ENCODE measurements at regions not wholly inside any gene's neighbourhood (a gene's known extent, or its start where the extent isn't known, plus 50 kb on each side); places are given as distances from the start of the nearest gene placed in this dataset.

DNA sequence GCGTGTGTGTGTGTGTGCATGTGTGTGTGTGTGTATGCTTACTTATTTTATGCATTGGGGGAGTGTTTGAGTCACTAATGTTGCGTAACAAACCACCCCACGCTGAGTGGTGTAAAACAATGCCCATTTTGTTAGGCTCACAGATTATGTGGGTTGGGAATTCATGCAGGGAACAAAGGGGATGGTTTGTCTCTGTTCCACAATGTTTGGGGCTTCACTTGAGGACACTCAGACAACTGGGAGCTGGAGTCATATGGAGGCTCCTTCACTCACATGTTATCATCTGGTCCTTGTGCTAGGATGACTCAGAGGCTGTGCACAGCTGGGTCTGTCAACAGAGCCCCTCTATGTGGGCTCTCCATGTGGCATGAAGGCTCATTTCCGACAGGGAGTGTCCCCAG is 51.3 kb upstream of the LARGE1 start:
- H3K27me3 ChIP-seq, result no peaks in the 10 kb centered on the region
- 40 to 54% methylated on average over 4 of the region's 4 CpGs for WGBS, 2 donors
- no peak overlapping the region for H3K4me3 ChIP-seq
- no peak overlapping the region for H3K27ac ChIP-seq
- no peaks in the 10 kb centered on the region for H3K36me3 ChIP-seq (replicated peaks in 1 of 2; ENCODE audit: insufficient read depth in 1 of 2, low read depth in 2 of 2)
- TF ChIP-seq POLR2A (IDR thresholded peaks at IDR 0.05), result no peak
- TF ChIP-seq, protein P1, sequence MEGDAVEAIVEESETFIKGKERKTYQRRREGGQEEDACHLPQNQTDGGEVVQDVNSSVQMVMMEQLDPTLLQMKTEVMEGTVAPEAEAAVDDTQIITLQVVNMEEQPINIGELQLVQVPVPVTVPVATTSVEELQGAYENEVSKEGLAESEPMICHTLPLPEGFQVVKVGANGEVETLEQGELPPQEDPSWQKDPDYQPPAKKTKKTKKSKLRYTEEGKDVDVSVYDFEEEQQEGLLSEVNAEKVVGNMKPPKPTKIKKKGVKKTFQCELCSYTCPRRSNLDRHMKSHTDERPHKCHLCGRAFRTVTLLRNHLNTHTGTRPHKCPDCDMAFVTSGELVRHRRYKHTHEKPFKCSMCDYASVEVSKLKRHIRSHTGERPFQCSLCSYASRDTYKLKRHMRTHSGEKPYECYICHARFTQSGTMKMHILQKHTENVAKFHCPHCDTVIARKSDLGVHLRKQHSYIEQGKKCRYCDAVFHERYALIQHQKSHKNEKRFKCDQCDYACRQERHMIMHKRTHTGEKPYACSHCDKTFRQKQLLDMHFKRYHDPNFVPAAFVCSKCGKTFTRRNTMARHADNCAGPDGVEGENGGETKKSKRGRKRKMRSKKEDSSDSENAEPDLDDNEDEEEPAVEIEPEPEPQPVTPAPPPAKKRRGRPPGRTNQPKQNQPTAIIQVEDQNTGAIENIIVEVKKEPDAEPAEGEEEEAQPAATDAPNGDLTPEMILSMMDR (IDR thresholded peaks at IDR 0.05), result no peak
- DNase-seq (peak in 1 of 4 donors; percentile 5), ATAC-seq (peak; percentile 24)
- intact Hi-C loops (cut with DNase I), result no loop called here
- no peaks in the 10 kb centered on the region for H3K4me1 ChIP-seq
- H3K9me3 ChIP-seq, result no peaks in the 10 kb centered on the region

DNA sequence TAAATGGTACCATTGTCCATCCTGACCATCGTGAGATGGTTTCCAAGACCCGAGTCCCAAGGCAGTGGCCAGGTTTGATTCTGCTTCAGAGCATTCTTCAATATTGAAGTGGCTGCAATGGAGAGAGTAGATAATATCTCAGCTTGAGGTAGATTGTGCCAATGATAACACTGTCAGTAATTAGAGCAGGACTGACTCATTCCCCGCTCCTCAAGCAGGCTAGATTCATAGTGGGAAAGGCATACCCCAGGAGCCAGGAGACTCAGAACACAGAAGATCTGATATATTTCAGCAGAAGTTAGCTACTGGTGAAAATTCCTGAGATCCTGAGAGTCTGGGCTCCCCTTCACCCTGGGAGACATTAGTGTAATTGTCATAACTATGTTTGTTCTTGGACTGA is 55.6 kb upstream of the LARGE1 start:
- Histone ChIP-seq H3K4me1 (no peaks in the 10 kb centered on the region), H3K27me3 (no peaks in the 10 kb centered on the region), H3K4me3 (no peak overlapping the region), H3K27ac (no peak overlapping the region), H3K36me3 (replicated peaks in 1 of 2; ENCODE audit: insufficient read depth in 1 of 2, low read depth in 2 of 2) (no peaks in the 10 kb centered on the region), H3K9me3 (no peaks in the 10 kb centered on the region)
- 72 to 76% methylated on average over 3 of the region's 3 CpGs for WGBS, 2 donors
- intact Hi-C loops (cut with DNase I), result no loop called here
- DNase-seq (no peak), ATAC-seq (no peak)
- TF ChIP-seq, protein P1 (IDR thresholded peaks at IDR 0.05), result no peak
- no peak for TF ChIP-seq POLR2A (IDR thresholded peaks at IDR 0.05)

DNA sequence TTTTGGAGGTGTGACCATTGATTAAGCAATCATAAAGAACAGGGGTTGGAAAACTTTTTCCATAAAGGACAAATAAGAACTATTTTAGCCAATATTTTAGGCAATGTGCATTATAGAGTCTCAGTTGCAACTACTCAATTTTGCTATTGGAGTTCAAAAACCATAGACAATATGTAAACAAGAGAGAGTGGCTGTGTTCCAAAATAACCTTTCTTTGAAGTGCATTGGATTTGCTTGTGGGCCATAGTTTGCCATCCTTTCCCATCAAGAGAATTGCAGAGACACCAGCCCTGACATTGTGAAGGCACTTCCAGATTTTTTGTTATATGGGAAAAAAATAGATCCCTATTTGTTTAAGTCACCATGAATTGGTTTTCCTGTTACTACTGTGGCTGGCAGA is 63.3 kb upstream of the LARGE1 start:
- DNase-seq (no peak), ATAC-seq (no peak)
- Histone ChIP-seq H3K4me1 (no peaks in the 10 kb centered on the region), H3K4me3 (no peak overlapping the region), H3K9me3 (no peaks in the 10 kb centered on the region), H3K27ac (no peak overlapping the region), H3K36me3 (replicated peaks in 1 of 2; ENCODE audit: insufficient read depth in 1 of 2, low read depth in 2 of 2) (no peaks in the 10 kb centered on the region), H3K27me3 (no peaks in the 10 kb centered on the region)
- intact Hi-C loops (cut with DNase I), result no loop called here
- no peak for TF ChIP-seq POLR2A (IDR thresholded peaks at IDR 0.05)
- TF ChIP-seq, protein P1 (IDR thresholded peaks at IDR 0.05), result no peak

DNA sequence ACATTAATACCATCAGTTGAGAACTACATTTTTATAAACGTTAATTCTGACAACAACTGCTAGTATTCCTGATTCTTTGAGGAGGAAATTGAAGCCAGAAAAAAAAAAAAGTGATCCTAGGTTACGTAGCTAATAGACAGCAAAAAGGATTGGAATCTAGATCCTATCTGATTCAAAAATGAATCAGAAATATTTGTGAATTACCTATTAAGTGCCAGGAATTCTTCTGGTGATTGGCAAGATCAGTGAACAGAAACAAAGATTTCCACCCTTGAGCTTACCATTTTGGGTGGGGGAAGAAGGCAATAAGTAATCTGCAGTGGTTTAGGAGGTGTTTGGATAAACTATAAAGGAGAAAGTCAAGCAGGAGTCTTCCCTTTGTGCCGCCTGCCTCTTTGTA is 63.9 kb upstream of the LARGE1 start:
- 56 to 66% methylated on average over 3 of the region's 3 CpGs for WGBS, 2 donors
- intact Hi-C loops (cut with DNase I), result no loop called here
- Histone ChIP-seq H3K9me3 (no peaks in the 10 kb centered on the region), H3K4me1 (no peaks in the 10 kb centered on the region), H3K36me3 (replicated peaks in 1 of 2; ENCODE audit: insufficient read depth in 1 of 2, low read depth in 2 of 2) (no peaks in the 10 kb centered on the region), H3K4me3 (no peak overlapping the region), H3K27me3 (no peaks in the 10 kb centered on the region), H3K27ac (no peak overlapping the region)
- no peak for DNase-seq
- ATAC-seq, result no peak
- TF ChIP-seq POLR2A (IDR thresholded peaks at IDR 0.05), result no peak

DNA sequence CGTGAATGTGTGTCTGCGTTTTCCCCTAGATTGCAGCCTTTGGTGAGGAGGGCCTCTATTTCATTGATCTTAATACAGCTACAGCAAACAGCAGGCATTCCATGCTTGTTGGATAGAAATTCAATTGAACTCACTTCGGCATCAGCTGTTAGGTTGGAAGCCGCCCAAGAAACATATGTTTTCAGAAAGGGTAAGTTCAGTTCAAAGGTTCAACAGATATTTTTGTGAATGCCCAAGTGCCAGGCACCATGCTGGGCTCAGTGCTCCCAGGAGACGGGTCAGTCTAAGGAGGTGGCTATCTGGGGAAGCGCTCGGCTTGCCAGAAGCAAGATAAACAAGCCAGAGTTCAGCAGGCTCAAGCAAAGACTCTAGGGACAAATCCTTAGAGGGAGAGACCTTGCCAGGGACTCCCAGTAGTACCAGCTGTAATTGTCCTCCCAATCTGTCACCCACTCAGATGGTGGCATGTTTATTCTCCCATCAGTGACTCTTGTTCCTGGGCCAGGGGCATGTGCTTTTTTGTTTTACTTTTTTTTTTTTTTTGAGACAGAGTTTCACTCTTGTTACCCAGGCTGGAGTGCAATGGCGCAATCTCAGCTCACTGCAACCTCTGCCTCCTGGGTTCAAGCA is 64.5 kb upstream of the LARGE1 start:
- 28 to 39% methylated on average over 8 of the region's 8 CpGs for WGBS, 2 donors

More for the DNA sequence above, 64.5 kb upstream of the LARGE1 start:
- peak in 1 of 4 donors; percentile 9 for DNase-seq
- Histone ChIP-seq H3K27ac (no peak overlapping the region), H3K27me3 (no peaks in the 10 kb centered on the region), H3K4me1 (no peaks in the 10 kb centered on the region), H3K9me3 (no peaks in the 10 kb centered on the region), H3K36me3 (replicated peaks in 1 of 2; ENCODE audit: insufficient read depth in 1 of 2, low read depth in 2 of 2) (no peaks in the 10 kb centered on the region), H3K4me3 (no peak overlapping the region)
- intact Hi-C loops (cut with DNase I), result no loop called here
- no peak for ATAC-seq
- TF ChIP-seq POLR2A (IDR thresholded peaks at IDR 0.05), result no peak
- TF ChIP-seq, protein P1 (IDR thresholded peaks at IDR 0.05), result no peak

All from body of pancreas (tissue), 4 donors.